RWPE2 (cell line): ENCODE measurements at regions not wholly inside any gene's neighbourhood (a gene's known extent, or its start where the extent isn't known, plus 50 kb on each side); places are given as distances from the start of the nearest gene placed in this dataset.
A peak's percentile ranks its signal among the peaks of the same experiment; 100 is the strongest.
"Not testable (repeated sequence)": the region's sequence is repeated elsewhere in the genome, so short reads cannot be mapped to it uniquely, and the experiment has no call there.

ENCODE experiments used
- ATAC-seq: fragments of 200-7000 bp; cut with Tn5 transposase; 3 replicates; pipeline ENCODE4 v1.9.1; 2021; ENCODE audit warnings: low read depth
- DNase-seq: peaks from one replicate; pipeline ENCODE4 v3.0.0-alpha.2; 2020; ENCODE audit warnings: low spot score
- H3K27ac ChIP-seq: fragments of 450-650 bp; 2 replicates; pipeline ENCODE4 v1.5.1; 2017; ENCODE audit warnings: mild to moderate bottlenecking; ENCODE audit not compliant: poor library complexity, severe bottlenecking
- H3K27me3 ChIP-seq: fragments of 250-450 bp; sonication (Bioruptor Pico); 2 replicates; pipeline ENCODE4 v1.5.1; 2021; ENCODE audit warnings: mild to moderate bottlenecking, moderate library complexity; ENCODE audit not compliant: insufficient read depth, poor library complexity, severe bottlenecking
- H3K36me3 ChIP-seq: fragments of 250-450 bp; sonication (Bioruptor Pico); 2 replicates; pipeline ENCODE4 v1.5.1; 2020; ENCODE audit warnings: low read depth, mild to moderate bottlenecking, moderate library complexity
- H3K4me1 ChIP-seq: fragments of 250-450 bp; sonication (Bioruptor Pico); 2 replicates; pipeline ENCODE4 v1.5.1; 2021; ENCODE audit warnings: mild to moderate bottlenecking, moderate library complexity; ENCODE audit not compliant: insufficient read depth, poor library complexity, severe bottlenecking
- H3K4me3 ChIP-seq: fragments of 250-450 bp; sonication (Bioruptor Pico); 2 replicates; pipeline ENCODE4 v1.5.1; 2021; ENCODE audit warnings: mild to moderate bottlenecking, moderate library complexity; ENCODE audit not compliant: severe bottlenecking
- H3K9me3 ChIP-seq: fragments of 250-450 bp; sonication (Bioruptor Pico); 2 replicates; pipeline ENCODE4 v1.5.1; 2021; ENCODE audit warnings: mild to moderate bottlenecking, moderate library complexity; ENCODE audit not compliant: severe bottlenecking

DNA sequence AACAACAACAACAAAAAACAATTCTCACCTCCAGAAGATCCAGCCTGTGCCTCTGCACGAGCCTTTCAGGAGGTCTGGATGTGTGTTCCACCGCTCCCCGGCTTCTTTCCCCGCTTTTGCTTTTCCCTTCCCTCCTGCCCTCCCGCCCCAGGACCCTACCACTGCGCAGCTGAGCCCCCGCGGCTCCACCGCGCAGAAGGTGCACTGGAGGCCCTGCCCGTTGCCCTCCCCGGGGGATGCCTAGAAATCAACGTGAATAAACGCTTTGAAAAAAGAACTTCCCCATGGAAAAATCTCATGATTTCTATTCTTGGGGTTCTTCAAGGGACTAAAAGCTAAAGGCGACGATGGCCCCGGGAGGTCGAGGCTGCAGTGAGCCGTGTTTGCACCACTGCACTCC is 164.3 kb upstream of the NOTCH2NLA start:
- not testable (repeated sequence) for H3K36me3 ChIP-seq, H3K27me3 ChIP-seq, DNase-seq, H3K9me3 ChIP-seq, H3K4me3 ChIP-seq, H3K27ac ChIP-seq, H3K4me1 ChIP-seq, ATAC-seq

DNA sequence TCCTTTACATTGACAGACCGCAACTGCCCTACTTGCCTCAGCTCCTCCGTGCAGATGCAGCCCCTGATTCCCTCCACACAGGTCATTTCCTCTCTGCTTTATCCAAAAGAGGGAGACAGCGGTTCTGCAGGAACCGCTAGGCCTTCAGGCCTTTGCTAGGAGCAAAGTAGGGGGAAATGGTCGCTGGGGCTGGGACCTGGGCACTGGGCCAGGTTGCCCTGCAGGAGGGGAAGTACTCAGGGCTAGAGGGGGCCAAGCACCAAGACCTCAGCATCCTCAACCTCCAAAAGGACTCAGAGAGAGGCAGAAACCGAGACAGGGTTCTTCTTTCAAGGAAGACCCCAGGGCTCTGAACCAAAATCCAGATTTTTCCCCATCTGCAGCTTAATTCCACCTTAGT is 160.4 kb upstream of the NOTCH2NLA start:
- not testable (repeated sequence) for DNase-seq, ATAC-seq, H3K9me3 ChIP-seq, H3K27ac ChIP-seq, H3K4me1 ChIP-seq, H3K27me3 ChIP-seq, H3K4me3 ChIP-seq, H3K36me3 ChIP-seq

DNA sequence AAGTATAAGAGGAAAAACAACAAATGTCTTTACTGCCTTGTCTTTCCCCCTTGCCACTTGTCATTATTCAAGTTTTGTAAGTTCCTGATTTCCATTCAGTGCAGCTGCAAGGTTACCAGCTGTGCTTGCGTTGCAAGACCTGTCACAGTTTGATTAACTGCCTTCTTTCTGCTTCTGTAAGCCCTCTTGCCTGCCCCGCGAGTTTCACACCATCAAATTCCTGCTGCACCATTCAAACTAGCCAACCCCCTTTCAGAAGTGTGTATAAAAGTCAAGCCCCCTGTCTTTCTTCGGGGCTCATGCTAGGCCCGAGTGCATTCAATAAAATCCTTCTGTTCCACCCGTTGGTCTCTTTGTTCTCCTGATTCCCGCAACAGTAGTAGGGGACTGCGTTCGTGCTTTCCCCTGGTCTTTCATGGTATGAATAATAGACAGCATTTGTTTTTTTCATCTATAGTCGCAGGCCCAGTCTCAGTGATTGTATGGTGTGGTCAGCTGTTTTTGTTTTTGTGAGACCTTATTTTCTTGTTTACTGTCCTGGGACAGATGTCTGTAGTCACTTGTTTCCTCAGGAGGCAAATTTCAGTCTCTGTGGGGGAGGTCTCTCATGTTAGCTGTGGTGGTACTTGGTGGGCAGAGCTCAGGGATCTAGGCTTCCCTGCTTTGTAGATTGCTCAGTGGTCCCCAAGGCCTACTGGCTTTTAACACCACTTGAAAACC is 159.1 kb upstream of the NOTCH2NLA start:
- not testable (repeated sequence) for H3K36me3 ChIP-seq, ATAC-seq, H3K4me1 ChIP-seq, H3K4me3 ChIP-seq, H3K27me3 ChIP-seq, H3K9me3 ChIP-seq, DNase-seq
- peak overlapping the region; percentile 72 for H3K27ac ChIP-seq

DNA sequence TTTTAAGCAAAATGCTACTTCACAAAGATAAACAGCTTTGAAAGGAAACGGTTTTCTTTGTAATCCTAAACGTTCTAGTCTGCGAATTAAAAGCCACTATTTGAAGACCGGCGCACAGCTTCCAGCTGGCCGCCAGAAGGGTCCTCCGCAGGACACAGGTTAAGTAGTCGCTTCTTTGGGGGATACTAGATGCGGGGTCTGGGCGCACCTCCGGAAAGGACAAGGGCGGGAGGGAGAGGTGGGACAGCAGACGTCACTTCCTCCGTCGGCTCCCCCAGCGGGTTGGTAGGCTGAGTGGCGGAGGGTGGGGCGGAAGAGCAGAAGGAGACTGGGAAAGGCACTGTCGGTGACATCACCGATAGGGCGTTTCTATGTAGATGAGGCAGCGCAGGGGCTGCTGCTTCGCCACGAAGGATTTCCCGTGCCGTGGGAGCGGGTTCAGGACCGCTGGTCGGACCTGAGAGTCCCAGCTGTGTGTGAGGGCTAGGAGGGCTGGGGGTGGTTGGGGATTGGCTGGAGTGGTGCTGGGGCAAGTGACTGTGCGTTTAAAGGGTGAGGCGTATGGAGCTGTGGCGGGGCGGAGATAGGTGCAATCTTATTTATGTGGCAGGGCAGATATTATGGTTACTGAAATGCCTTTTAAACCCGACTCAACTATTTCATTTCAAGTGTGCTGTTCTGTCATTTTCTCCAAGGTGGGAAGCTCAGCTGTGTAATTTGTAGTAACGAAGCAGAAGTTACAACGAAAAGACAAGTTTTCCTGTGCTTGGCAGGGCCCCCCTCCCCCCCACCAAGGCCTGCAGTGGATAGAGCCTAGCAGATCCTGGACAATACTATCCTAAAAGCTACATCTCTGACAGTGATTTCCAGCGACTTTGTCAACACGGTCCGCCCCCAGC is 158.3 kb upstream of the NOTCH2NLA start:
- H3K9me3 ChIP-seq, H3K36me3 ChIP-seq, H3K27me3 ChIP-seq, H3K4me1 ChIP-seq: not testable (repeated sequence)
- peak overlapping the region; percentile 72 for H3K27ac ChIP-seq
- peak; percentile 82 for DNase-seq
- ATAC-seq, result peak; percentile 90
- peak overlapping the region; percentile 37 for H3K4me3 ChIP-seq

DNA sequence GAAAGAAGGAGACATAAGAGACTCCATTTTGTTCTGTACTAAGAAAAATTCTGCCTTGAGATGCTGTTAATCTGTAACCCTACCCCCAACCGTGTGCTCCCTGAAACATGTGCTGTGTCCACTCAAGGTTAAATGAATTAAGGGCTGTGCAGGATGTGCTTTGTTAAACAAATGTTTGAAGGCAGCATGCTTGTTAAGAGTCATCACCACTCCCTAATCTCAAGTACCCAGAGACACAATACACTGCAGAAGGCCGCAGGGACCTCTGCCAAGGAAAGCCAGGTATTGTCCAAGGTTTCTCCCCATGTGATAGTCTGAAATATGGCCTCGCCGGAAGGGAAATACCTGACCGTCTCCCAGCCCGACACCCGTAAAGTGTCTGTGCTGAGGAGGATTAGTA is 152.4 kb upstream of the NOTCH2NLA start:
- not testable (repeated sequence) for DNase-seq, H3K4me3 ChIP-seq, H3K9me3 ChIP-seq, H3K36me3 ChIP-seq, H3K4me1 ChIP-seq, ATAC-seq, H3K27ac ChIP-seq, H3K27me3 ChIP-seq

DNA sequence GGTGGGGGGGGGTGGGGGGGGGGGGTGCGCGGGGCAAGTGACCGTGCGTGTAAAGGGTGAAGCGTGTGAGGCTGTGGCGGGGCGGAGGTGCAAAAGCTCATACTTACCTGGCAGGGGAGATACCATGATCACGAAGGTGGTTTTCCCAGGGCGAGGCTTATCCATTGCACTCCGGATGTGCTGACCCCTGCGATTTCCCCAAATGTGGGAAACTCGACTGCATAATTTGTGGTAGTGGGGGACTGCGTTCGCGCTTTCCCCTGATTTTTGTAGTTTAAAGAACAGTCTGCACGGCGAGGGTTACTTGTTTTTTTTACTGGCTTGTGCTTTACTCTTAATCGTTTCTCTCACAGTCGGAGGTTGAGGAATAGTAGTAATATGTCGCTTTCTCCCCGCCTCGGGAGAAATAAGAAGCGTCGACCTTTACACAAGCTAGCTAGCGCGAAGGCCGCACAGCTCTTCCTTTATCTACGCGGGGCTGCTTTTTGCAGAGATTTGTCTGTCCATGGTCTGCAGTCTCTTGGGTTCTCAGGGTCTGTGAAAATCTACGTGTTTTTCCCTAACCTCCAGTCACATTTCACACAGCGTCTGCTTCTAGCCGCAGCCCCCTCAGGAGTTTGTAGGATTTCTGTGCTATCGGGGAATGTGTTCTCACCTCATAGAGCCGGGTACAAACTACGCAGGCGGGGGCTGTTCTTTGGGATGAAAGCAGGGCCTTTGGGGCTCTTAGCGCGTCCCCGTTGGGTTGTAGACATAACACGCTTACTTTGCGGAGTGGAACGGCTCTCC is 148.1 kb upstream of the NOTCH2NLA start:
- H3K27ac ChIP-seq, result peak overlapping the region; percentile 80
- peak; percentile 80 for DNase-seq
- H3K36me3 ChIP-seq, H3K4me1 ChIP-seq, H3K9me3 ChIP-seq, H3K4me3 ChIP-seq, H3K27me3 ChIP-seq: not testable (repeated sequence)
- peak; percentile 95 for ATAC-seq

DNA sequence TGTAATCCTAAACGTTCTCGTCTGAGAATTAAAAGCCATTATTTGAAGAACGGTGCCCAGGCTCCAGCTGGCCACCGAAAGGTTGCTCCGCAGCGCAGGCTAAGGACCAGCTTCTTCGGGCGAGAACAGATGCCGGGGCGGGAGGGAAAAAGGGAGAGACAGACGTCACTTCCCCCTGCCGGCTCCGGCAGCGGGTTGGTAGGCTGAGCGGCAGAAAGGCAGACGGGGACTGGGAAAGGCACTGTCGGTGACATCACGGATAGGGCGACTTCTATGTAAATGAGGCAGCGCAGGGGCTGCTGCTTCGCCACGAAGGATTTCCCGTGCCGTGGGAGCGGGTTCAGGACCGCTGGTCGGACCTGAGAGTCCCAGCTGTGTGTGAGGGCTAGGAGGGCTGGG is 147.5 kb upstream of the NOTCH2NLA start:
- H3K27me3 ChIP-seq, H3K36me3 ChIP-seq, H3K27ac ChIP-seq, H3K9me3 ChIP-seq, H3K4me1 ChIP-seq: not testable (repeated sequence)
- H3K4me3 ChIP-seq, result peak overlapping the region; percentile 19
- ATAC-seq (peak; percentile 73), DNase-seq (peak; percentile 73)

DNA sequence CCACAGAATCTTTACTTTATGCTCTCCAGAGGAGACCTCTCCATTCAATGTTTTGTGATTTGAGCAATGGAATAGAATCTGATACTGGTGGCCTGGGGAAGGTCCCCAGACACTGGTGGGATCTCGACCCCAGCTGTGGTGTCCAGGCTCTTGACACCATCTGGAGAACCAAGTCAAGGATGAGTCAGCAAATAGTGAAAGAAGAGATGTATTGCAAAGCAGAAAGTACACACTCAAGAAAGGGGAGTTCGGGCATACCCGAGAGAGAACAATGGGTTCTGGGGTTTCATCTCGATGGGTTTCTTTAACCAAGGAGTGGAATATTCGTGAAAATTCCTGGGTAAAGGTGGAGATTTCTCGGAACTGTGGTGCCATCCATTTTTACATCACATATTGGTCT is 146.3 kb upstream of the NOTCH2NLA start:
- not testable (repeated sequence) for H3K9me3 ChIP-seq, H3K27ac ChIP-seq, H3K36me3 ChIP-seq, DNase-seq, ATAC-seq, H3K4me3 ChIP-seq, H3K27me3 ChIP-seq, H3K4me1 ChIP-seq
